HG03457 (cell line): ENCODE measurements at regions not wholly inside any gene's neighbourhood (a gene's known extent, or its start where the extent isn't known, plus 50 kb on each side); places are given as distances from the start of the nearest gene placed in this dataset.

Source experiments
- ATAC-seq: cut with Tn5 transposase; IDR thresholded peaks from one replicate; pipeline ENCODE4 v1.9.1; 2021; ENCODE audit warnings: moderate number of reproducible peaks; ENCODE audit not compliant: unreplicated experiment

DNA sequence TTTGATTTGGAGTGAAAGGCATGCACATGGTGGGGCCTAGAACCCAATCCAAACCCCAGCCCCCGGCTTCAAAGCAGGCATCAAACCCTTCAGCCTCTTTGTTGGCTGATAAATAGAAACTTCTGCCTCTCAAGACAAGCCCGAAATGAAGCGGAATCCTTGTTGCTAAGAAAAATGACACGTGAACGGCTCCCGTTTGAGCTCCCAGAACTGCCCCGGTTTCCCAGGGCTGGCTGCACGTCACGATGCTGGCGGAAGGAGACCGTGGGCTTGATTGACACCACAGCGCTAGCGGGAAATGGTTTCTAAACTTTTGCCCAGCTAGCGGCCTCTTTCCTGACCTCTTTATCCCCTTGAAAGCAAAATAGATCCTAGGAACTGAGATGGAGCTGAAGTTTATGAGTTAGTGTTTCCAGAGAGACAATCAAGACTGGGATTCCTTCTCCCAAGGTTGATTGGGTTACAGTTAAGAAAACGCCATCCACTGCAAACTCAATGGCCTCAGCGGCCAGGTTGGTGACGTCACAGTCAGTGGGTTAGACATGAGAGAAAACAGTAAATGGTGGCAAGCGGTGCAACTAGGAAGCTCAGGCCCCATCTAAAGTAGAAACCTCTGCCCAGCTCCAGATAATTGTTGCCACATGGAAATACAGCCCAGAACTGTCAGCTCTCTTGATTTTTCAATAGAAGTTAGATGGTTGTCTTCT is 117.0 kb downstream of the ANKRD60 start:
- no peak for ATAC-seq

DNA sequence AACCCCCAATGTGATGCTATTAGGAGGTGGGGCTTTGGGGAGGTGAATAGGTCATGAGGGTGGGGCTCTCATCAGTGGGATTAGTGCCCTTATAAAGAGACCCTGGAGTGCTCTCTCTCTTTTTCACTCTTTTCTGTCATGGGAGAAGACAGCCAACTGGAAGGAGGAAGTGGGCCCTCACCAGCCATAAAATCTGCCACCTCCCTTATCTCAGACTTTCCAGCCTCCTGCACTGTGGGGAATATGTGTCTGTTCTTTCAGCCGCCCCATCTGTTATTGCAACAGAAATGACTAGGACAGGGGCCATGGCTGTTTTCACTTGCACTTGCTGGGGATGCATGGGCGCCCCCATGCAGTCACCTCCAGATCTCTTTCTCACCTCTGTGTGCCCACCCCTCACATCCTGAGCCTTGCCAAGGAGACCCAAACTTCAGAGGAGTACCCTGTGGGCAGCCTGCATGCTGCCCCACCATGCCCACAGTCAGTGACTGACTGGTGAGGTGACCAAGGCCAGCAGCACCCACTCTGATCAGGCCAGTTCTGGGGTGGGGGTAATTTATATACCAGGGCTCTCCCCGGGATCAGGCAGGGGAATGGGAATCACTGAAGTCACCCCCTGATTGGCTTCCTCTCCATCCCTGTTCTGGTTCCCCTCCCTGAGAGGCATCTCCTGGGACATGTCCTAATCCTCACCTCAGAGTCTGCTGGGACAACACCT is 118.4 kb downstream of the ANKRD60 start:
- ATAC-seq, result no peak

DNA sequence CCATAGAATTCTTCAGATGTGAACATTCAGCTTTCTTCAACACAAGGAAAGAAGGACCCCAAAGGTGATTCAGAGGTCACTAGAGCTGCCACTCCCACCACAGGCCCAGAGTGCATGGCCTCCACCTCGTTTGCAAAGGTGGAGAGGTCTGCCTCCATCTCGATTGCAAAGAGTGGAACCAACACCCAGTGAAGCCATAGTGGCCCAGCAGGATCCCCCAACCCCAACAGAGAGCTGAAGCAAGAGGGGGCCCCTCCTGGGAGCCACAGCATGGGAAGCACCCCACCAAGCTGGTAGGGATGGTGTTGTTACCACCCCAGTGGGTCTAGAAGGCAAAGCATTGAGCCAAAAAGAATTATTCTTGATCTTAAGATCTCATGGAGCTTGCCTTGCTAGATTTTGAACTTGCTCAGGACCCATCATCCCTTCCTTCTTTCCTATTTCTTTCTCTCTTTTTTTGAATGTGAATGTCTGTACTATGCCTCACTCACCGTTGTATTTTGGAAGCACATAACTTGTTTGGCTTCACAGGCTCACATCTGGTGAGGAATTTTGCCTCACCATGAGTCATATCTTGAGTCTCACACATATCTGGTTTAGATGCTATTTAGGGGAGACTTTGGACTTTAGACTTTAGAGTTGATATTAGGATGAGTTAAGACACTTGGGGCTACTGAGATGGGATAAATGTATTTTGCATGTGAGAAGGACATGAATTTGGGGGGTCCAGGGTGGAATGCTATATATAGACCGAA is 119.2 kb downstream of the ANKRD60 start:
- no peak for ATAC-seq

DNA sequence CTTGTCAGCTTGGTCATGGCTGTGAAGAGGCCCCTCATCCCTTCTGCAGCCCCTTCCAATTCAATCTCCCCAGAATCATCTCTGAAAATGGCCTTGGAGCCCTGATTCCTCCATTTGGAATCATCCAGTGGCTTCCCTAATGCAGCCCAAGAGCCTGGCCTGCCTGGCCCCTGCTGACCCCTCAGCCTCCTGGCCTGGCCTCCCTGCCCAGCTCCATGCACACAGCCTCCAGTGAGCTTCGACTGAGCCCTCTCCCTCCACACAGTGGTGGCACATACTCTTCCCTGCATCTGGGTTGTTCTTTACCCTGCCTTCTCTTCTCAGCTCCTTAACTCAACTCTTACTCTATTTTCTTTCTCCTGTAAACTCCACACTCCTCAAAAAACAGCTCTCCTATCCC is 120.9 kb downstream of the ANKRD60 start:
- no peak for ATAC-seq

DNA sequence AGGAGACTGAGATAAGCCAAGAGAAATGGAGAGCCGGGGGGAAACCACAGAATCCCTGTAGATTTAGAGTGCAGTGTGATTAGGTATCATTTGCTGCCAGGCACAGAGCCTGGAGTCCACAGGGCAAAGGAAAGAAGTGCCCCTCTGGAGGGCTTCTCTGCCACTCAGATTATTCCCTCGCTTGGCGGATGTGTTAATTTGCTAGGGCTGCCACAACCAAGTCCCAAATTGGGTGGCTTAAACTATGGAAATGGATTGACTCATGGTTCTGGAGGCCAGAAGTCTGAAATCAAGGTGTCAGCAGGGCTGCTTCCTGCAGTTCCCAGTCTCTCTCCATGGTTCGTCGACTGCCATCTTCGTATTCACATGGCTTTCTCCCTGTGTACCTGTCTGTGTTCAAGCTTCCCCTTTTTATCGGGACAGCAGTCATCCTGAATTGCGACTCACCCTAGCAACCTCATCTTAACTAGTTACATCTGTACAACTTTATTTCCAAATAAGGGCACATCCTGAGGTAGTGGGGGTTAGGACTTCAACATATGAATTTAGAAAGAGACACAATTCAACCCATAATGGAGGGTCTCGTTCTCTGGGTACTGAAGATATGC is 122.2 kb downstream of the ANKRD60 start:
- ATAC-seq, result no peak

DNA sequence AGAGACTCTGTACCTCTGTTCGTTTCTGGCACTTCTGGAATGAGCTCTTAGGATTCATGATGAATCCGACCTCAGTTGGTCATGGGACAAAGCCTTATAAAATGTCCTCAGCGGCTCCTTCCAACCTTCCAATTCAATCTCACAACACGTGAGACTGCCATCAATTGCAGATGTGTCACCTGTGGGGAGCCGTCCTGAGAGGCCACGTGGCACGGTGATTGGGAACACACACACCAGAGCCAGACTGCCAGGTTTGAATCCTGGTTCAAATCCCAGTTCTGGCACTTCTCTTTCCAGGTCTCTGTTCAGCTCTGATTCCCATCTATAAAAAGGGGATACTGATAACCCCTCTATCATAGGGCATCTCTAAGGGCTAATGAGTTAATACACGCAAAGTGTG is 124.5 kb downstream of the ANKRD60 start:
- no peak for ATAC-seq

DNA sequence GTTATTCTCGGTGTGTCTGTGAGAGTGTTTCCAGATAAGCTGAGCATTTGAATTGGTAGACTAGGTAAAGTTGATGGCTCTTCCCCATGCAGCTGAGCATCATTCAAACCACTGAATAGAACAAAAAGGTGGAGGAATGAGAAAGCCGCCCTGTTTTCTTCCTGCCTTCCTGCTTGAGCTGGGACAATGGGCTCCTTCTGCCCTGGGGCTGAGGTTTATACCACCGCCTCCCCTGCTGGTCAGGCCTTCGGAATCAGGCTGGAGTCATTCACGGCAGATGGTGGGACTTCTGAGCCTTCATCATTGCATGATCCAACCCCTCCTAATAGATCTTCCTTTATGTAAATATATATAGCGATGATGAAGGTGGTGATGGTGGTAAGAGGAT is 124.9 kb downstream of the ANKRD60 start:
- ATAC-seq, result no peak

DNA sequence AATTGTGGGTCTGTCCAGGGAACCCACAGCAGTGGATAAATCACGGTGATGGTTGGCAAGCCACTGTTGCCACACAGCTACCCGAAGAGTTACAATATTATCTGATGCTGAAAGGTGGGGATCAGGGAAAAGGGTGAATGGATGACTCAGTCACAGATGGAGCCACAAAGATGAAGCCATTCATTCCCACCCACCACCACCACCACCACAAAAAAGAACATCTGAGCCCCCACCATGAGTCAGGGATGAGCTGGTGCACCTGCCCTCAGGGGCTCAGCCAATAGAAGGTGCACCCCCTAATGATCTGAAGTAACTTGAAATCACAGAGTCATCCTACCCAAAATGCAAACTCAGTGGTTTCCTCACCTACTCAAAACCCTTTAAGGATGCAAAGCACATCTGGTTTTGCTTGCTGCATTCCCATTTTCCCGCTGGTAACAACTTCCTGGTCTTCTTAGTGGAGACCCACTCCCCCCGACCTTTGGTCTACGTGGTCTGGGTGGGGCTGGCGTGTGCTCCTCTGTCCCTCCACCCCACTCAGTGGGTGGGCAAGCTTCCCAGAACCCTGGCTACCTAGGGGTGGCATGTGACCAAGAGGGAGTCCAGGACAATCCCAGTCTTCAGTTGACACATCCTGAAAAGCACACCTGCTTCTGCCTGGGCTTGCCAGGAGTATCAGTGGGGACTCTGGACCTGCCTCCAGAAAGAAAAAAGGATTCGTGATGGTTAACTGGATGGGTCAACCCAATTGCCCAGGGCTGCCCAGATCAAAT is 125.5 kb downstream of the ANKRD60 start:
- ATAC-seq, result no peak

DNA sequence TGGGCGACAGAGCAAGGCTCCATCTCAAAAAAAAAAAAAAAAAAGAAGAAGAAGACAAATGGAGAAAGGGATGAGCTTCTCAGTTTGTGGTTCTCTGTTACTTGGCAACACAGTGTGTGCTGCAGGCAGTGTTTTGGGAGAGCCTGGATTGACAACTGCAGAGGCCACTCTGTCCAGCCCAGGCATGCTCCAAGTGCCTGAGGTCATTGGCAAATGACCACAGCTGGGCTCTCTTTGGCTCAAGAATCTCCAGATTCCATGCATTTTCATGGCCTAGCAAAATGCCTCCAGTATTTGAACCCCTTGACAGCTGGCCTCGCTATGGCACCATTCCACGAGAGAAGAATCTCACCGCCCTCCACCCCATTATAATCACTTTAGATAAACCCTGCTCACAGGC is 126.2 kb downstream of the ANKRD60 start:
- ATAC-seq, result no peak

DNA sequence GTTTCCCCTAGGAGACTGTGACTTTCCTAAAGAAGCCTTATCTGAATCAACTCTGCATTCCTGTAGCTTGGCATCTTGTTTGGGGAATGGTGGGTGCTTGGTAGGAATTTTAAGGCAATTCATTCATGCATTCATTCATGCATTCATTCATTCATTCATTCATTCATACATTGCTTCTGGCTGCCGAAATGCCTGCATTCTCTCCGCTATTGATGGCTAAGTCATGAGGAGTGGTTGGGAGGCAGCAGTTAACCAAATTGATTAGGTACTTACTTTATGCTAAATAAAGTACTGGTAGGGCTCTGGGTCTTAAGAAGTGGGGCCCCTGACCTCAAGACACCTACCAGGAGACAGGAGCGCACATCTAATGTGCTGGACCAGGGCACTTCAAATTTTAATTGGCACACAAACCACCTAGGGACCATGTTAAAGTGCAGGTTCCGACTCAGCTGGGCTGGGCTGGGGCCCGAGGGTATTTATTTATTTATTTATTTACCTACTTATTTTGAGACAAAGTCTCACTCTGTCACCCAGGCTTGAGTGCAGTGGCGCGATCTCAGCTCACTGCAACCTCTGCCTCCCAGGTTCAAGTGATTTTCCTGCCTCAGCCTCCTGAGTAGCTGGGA is 127.6 kb downstream of the ANKRD60 start:
- ATAC-seq, result no peak

DNA sequence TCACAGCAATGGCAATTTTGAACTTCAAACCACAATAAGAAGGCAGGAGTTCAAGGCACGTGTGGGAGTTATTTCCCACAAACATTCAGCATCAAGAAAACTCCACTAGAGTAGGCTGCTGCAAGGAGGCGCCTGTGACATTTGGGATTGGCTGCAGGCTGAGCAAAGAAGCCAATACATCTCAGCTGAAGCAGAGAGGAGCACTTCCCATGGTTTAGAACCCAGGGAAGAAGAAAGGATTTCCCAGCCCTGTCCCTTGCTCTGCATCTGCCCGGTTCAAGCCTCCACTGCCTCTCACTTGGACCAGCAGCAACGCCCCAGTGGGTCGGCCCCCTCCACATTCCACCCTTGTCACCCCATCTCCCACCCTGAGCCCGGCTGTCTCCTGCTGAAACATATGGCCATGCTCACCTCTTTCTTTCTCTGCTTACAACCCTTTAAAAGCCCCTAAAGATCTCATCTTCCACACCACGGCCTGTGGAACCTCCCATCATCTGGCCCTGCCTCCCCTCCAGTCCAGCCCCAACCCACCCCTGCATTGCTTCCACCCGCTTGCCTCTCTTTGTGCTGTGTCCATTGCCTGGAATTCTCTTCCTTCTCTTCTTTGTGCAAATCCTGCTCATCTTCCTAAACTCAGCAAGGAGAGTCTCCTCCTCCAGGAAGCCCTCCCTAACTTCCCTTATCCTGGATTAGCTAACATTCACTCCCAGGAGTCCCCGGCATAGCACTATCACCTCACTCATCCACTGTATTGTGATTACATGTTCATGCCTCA is 128.3 kb downstream of the ANKRD60 start:
- no peak for ATAC-seq

DNA sequence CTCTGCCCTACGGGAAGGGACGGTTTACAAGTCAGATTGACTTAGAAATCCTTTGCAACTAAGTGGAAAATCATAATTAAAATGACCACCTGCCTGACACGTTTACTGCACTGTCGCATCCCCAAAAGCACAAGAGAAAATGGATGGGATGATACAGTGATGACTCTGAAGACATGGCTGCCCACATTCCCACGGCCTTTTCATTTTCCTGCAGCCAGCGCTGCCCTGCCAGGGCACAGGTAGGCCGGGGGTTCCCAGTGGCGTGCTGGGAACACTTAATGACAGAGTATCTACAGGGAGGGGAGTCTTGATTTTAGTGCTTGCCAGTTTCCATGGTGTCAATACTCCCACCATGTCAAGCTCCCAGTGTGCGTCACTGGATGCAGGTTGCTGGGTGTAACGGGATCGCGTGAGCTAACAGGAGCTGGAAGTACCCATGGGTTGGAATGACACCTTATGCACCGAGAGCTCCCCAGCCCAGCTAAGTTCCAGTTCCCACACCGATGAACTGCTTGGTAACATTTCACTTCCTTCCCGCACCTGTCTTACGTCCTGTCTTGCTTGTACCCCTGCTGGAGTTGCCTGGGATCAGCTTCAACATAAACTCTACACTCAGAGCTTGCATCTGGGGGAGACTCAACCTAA is 129.0 kb downstream of the ANKRD60 start:
- no peak for ATAC-seq

DNA sequence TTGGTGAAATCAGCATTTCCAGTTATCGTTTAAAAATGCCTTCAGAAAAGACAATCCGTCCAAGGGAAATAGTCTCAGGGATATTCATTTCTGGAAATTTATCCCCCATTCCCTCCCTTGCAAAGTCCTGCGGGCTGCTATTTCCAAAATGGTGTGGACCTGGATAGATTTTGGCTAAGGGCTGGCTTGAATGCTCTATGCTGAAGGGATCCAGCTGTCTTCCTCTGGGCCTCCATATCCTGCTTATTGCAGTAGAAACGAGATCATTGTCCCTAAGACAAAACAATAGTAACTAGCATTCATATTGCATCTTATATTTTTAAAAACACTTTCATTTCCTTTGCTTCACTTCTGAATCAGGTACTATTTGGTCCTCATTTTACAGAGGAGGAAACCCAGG is 129.9 kb downstream of the ANKRD60 start:
- no peak for ATAC-seq

DNA sequence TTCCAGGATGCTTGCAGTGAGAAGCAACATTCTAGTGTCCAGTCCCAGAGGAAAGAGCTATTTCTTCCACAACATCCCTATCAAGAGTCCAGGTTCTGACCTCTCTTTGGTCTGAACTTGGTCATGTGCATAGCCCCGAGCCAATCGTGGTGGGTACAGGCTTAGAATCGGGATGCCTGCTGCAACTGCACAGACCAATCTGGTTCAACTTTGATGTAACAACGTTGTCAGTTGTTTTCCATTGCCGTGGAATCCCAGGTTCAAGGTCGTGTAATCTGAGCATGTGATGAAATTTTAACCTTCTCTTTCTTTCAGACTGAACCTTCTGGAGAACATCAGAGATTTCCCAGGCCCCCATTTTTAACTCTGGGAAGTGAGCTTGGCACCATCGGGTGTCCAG is 130.5 kb downstream of the ANKRD60 start:
- no peak for ATAC-seq

DNA sequence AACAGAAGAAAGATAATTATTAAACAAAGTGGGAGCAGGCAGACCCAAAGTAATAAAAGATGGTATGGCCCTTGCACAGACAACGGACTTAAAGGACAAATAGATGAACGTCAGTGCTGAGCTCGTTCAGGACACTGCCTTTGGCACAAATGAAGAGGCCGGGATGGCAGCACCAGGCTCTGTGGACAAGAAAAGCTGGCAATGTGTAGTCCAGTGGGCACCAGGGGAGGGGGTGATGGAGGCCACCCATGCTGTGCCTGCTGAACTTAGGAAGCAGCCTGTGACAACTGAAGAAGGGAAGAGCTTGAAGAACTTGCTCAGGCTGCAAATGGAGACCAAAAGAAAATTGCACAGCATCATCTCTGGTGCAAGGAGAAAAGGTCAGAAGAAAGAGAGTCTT is 131.0 kb downstream of the ANKRD60 start:
- no peak for ATAC-seq

DNA sequence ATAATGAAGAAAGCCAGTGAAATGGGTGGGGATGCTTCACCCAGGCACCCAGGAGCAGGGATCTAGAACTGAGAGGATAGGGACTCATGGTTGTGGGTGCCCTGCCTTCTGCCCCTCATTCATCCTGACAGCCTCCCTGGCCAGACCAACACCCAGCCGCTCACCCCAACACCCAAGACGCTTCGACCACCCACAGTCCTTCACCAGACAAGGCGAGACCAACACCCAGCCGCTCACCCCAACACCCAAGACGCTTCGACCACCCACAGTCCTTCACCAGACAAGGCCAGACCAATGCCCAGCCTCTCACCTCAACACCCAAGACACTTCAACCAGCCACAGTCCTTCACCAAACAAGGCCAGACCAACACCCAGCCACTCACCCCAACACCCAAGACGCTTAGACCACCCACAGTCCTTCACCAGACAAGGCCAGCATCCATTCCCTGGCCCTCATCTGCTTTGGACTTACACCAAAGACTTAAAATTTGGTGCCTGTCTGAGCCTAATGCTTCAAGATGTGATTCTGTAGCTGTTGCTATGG is 131.5 kb downstream of the ANKRD60 start:
- ATAC-seq, result no peak

DNA sequence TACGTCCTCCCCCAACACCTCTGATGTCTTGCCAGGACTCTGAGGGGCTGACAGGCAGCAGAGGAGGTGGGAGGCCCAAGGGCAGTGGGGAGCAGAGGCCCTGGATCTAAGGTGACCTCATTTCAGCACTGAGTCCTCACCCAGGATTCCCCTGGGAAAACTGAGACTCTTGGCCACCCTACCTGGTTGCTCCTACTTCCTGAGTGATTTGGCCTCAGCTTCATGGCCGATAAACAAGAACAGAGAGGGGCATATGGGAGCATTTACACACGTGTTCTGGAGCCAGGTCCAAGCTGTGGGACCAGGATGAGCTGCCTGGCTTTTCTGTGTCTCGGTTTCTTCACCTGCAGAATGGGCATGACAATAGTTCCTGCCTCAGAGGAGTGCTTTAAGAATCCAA is 133.8 kb downstream of the ANKRD60 start:
- ATAC-seq, result no peak

DNA sequence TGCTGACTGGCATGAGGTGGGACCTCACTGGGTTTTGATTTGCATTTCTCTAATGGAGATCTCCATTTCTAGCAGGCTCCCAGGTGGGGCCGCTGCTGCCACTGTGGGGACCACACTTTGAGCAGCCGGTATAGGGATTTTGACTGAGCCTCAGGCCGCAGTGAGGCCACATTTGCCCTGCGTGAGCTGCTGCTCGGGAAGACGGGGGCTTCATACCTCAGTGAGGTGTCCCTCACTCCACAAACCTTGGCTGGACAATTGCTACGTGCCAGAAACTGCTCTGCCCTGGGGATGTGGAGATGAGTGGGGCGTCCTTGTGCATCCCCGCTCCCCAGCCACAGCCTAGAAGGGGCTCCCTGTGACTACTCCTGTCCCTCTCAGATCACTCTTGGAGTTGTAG is 134.3 kb downstream of the ANKRD60 start:
- ATAC-seq, result no peak

DNA sequence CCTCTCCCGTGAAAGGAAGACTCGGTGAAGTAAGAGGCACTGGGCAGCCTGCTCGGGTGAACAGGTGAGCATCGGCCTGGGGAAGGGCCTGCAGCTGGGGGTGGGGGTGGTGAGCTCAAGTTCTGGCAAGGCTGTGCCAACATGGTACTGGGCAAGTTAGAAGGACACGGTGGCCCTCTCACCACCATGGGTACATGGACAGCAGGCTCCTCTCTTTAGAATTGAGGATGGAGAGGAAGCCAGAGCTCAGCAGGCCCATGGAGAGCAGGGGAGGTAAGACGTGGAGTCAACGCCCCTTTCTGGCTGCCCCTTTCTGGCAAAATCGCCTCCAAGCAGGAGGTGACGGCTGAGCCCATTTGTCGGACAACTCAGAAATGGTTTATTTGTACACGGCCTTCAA is 135.6 kb downstream of the ANKRD60 start:
- no peak for ATAC-seq
